ENCODE measurements at regions not wholly inside any gene's neighbourhood (a gene's known extent, or its start where the extent isn't known, plus 50 kb on each side); places are given as distances from the start of the nearest gene placed in this dataset.
"Not testable (repeated sequence)": the region's sequence is repeated elsewhere in the genome, so short reads cannot be mapped to it uniquely, and the experiment has no call there.

- DNase-seq (ENCODE audit: low spot score): not testable (repeated sequence)
These were observed 833.1 kb upstream of the RAG2 start for GRCh38 chr11:37430966-37431632.

DNA sequence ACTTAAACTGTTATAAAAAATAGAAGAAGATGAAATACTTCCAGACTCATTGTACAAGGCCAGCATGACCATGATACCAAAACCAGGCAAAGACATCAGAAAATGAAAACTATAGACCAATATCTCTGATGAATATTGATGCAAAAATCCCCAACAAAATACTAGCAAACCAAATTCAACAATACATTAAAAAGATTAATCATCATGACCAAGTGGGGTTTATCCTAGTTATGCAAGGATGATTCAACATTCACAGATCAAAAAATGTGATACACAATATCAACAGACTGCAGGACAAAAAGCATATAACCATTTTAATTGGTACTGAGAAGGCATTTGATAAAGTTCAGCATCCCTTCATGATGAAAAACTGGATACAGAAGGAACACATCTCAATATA, 824.5 kb upstream of the RAG2 start:
- DNase-seq (ENCODE audit: low spot score): no peak

- no peak for DNase-seq (ENCODE audit: low spot score)
These were observed 813.3 kb upstream of the RAG2 start for GRCh38 chr11:37411289-37411688.

GRCh38 chr11:37409124-37409523, 811.1 kb upstream of the RAG2 start:
- no peak for DNase-seq (ENCODE audit: low spot score)

- no peak for DNase-seq (ENCODE audit: low spot score)
These were observed 809.4 kb upstream of the RAG2 start for GRCh38 chr11:37407461-37407860.

DNA sequence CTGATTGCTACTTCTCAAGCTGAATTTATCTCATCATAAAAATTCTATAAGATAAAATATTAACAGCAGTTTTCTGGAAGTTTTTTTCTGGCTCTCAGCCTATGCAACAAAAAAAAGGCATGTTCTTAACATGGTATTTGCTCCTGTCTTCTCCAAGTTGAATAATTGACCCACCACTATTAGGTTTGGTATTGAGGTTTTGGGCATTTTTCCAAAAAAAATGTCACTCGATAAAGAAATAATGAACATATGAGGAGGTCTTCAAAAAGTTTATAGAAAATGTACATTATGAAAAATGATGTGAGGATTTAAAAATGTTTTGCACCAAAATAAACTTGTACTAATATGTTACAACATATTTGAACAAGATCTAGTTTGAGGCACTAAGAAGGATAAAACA, 808.6 kb upstream of the RAG2 start:
- DNase-seq (ENCODE audit: low spot score): no peak

DNA sequence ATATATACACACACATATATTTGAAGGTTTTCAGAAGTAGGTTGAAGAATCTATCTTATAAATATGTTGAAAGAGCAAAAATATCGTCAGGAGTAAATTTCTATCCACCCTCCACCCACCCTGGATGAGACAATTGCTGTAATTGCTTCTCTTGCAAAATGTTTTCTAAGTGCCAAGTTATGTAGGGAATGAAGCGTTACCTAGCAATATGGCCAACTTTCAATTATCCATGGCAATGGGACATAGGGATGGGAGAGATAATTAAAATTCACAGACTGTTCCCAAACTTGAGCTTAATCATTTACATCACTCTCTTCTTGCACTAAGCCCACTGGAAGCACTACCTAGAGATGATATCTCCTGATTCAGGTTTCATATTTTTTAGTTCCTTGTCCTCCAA, 806.2 kb upstream of the RAG2 start:
- no peak for DNase-seq (ENCODE audit: low spot score)

- no peak for DNase-seq (ENCODE audit: low spot score)
These were observed 804.6 kb upstream of the RAG2 start for GRCh38 chr11:37402663-37403062.

DNA sequence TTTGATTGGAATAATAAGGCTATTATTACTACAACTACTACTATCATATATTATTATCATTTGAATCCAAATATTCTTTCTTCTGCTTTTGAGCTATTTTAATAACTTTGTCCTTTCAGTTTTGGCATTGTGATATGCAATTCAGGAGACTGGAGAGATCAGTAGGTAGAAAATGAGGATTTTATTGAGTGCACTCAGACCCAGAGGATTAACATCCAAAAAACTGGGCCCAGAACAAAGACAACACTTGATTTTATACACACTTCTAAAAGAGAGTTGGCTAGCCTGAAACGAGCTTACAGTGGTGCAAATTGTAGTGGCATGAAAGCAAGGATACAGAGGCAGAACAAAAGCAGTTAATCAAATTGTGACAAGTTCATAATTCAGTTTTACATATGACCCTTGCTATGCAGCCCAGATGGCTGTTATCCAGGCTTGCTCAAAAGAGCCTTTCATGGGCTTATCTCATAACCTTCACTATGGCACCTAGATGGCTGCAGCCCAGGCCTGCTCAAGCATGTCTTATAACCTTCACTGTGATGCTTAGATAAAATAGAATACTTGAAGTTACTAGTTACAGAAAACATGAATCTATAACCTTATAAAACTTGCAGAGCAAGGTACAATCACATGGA, 796.3 kb upstream of the RAG2 start:
- DNase-seq (ENCODE audit: low spot score): no peak

DNA sequence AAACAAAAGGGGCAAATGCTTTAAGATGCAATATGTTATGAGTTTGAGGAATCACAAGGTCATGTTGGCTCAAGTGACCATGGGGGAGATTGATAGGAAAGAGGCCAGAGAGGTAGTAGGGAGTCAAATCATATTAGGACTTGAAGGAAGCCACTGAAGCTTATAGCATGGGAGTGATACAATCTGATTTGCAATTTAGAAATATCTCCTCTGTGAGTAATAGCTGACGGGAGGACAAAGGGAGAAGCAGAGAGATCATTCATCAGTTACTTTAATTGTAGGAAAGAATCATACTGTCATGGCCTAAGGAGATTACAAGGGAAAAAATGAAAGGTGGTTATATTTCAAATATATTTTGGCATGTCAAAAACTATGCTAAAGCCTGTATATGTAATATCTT, 793.6 kb upstream of the RAG2 start:
- no peak for DNase-seq (ENCODE audit: low spot score)

- DNase-seq (ENCODE audit: low spot score): no peak
These were observed 792.6 kb upstream of the RAG2 start for GRCh38 chr11:37390576-37391083.

GRCh38 chr11:37378958-37379357, 780.9 kb upstream of the RAG2 start:
- DNase-seq (ENCODE audit: low spot score): no peak

DNA sequence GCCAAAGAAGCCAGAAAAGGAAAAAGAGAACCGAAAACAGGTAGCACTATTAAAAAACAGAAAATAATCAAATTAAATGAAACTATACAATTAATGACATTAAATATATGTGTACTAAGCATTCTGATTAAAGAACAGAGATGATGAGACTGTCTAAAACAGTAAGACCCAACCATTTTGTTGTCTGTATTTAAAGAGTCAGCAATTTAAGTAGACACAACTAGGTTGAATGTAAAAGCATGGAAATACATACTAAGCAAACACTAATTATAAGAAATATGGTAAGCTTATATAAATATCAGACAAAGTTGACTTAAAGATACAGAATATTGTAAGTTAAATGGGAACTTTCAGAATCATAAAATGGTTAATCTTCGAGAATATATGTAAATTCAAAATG, 774.6 kb upstream of the RAG2 start:
- DNase-seq (ENCODE audit: low spot score): no peak

DNA sequence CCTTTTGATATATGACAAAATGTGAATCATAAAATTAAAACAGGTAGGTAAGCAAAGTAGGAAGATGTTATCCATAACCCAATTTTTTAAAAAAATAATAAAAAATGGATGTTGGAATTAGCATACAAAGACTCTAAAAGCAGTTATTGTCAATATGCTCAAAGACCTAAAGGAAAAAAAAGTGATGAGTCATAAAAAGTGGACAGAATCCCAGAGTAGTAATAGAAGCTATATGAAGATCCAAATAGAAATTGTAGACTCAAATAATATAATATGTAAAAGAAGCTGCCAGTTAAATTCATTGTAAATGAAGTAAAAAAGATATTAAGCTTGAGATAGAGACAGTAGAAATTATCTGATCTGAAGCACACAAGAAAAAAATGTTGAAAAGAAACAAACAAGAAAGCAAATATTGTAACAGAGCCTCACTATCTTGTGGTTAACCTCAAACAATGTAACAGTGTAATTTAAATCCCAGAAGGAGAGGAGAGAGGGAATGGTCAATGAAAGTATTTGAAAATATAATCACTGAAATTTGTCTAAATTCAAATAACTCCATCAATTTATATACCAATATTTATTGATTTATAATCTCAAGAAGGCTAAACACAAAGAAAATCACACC, 773.4 kb upstream of the RAG2 start:
- DNase-seq (ENCODE audit: low spot score): no peak

- DNase-seq (ENCODE audit: low spot score): no peak
These were observed 772.8 kb upstream of the RAG2 start for GRCh38 chr11:37370817-37371216.

DNA sequence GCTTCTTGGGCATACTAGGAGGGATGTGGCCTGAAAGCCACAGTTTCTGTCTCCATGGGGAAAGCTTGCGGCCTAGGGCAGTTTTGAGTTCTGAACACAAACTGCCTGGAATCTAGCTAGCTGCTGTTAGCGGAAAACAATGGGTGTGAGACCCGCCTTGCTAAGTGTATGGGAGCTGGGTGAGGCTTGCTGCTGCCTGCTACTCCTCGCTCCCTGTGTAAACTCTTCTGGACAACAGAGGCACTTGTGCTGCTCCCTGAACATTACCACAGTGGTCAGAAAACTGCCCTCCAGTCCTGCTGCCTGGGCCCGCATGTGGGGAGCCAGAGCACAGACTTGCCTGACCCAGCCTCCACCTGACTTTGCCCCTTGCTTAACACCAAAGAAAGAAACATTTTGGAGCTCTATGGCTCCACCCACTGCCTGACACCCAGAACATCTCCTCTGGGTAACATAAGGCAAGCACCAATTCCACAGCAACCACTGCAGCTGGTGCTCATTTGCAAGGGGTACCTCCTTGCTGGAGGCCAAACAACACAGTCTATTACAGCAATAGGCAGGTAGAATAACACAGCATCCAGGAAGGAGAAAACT, 766.3 kb upstream of the RAG2 start:
- DNase-seq (ENCODE audit: low spot score): no peak

DNA sequence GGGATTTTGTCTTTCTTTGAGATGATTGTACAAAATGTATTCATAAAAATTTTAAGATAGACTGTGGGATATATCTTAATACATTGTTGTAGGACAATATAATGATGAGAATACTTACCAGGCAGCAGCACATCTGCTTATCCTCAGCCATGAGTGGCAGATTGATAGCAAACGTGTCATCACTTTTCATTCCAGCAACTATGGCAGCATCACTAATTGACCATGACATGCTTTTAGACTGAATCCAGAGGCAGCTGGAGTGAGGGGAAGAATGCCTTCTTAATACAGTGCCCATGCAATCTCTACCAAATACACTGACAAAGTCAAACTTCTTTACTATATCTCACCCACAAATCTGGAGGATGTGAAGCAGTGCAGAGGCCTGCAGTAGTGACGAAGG, 755.2 kb upstream of the RAG2 start:
- no peak for DNase-seq (ENCODE audit: low spot score)

DNA sequence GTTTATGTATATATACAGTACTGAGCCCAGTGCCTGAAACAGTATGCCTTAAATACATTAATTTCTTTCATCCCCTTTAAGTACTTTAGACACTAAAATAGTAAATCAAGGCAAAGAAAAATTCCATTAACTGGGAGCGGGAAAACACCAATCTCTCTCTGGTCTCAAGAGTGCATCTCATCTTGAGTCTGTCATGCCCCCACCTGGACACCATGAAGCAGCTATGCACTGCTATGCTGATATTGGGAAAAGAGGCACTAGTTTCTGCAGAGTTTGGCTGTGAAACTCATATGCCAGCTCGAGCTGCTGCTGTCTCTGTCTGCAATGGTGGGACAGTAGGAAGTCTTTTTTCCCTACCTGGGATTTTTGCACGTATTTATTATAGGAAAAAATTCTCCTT, 754.4 kb upstream of the RAG2 start:
- no peak for DNase-seq (ENCODE audit: low spot score)

DNA sequence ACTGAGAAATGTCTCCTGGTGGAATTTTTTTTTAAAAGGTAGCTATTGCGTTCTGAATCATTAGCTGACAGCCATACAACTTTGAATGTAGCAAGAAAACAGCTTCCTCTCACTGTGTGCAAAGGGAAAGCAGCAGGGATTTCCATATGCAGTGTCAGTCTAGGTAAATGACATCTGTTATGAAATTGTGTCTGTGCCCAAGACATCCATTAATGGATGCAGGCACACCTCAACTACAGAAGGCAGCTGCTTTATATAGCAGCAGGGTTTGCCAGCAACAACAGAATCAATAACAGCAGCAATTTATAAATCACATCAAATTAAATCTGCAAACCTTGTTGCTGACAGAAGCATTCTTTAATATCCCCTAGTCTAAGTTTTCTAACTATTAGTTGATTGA, 745.3 kb upstream of the RAG2 start:
- DNase-seq (ENCODE audit: low spot score): no peak

GRCh38 chr11:37336401-37336800, 738.4 kb upstream of the RAG2 start:
- DNase-seq (ENCODE audit: low spot score): no peak

- no peak for DNase-seq (ENCODE audit: low spot score)
These were observed 735.3 kb upstream of the RAG2 start for GRCh38 chr11:37333345-37333744.

GRCh38 chr11:37323843-37324242, 725.8 kb upstream of the RAG2 start:
- DNase-seq (ENCODE audit: low spot score): no peak

Data from CD4-positive, alpha-beta T cell treated with Interleukin-2 at 100 ng/mL for 4 hours (primary cell).